HG03103 (cell line): ENCODE measurements at regions not wholly inside any gene's neighbourhood (a gene's known extent, or its start where the extent isn't known, plus 50 kb on each side); places are given as distances from the start of the nearest gene placed in this dataset.

Experiments
- ATAC-seq: cut with Tn5 transposase; IDR thresholded peaks from one replicate; pipeline ENCODE4 v1.9.1; 2021; ENCODE audit warnings: low read depth; ENCODE audit not compliant: unreplicated experiment

GRCh38 chr7:28358423-28358868 lies 53.9 kb upstream of the CREB5 start:
- ATAC-seq = no peak

GRCh38 chr7:28360739-28361138 lies 51.6 kb upstream of the CREB5 start:
- no peak for ATAC-seq

GRCh38 chr7:28361551-28361950 lies 50.8 kb upstream of the CREB5 start:
- no peak for ATAC-seq

- ATAC-seq = no peak
Observed at GRCh38 chr7:28362182-28362581, 50.1 kb upstream of the CREB5 start.
